Coronary artery (tissue), 2 donors: ENCODE measurements at regions not wholly inside any gene's neighbourhood (a gene's known extent, or its start where the extent isn't known, plus 50 kb on each side); places are given as distances from the start of the nearest gene placed in this dataset.

Experiments used
- DNase-seq: peaks from one replicate; pipeline ENCODE4 v3.0.0-alpha.2; 2017; ENCODE audit warnings: low spot score
- H3K27ac ChIP-seq, 2 donors: fragments of 200-600 bp; sonication (generic); one replicate each; pipeline ENCODE4 v1.5.1; 2016 to 2019
- H3K4me3 ChIP-seq: fragments of 200-600 bp; sonication (generic); 2 replicates; pipeline ENCODE4 v1.5.1; 2016; ENCODE audit warnings: mild to moderate bottlenecking, moderate library complexity
- CTCF ChIP-seq: fragments of 200-600 bp; sonication (generic); IDR thresholded peaks from one replicate; pipeline ENCODE4 v1.5.1; 2019; ENCODE audit warnings: antibody characterized with exemption

- no peak for DNase-seq
- Histone ChIP-seq H3K27ac (no peak overlapping the region), H3K4me3 (no peak overlapping the region)
- no peak for TF ChIP-seq CTCF
Observed at GRCh38 chr6:111993342-111993741, 60.6 kb upstream of the CCN6 start.

- DNase-seq = no peak
- H3K4me3 ChIP-seq = no peak overlapping the region
- no peak overlapping the region for H3K27ac ChIP-seq
- no peak for TF ChIP-seq CTCF
Observed at GRCh38 chr6:111994791-111995190, 59.1 kb upstream of the CCN6 start.

DNA sequence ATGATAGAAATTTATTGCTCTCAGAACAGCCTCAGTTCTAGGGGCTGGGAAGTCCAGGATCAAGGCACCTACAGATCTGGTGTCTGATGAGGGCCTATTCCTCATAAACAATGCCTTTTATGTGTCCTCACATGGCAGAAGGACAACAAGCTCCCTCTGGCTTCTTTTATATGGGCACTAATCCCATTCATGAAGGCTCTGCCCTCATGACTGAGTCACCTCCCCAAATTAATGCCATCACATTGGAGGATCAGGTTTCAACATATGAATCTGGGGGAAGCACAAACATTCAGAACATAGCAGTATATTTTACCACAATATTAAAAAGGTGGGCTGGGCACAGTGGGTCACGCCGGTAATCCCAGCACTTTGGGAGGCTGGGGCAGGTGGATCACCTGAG lies 58.5 kb upstream of the CCN6 start:
- TF ChIP-seq CTCF = no peak
- no peak overlapping the region for H3K27ac ChIP-seq
- no peak for DNase-seq

DNA sequence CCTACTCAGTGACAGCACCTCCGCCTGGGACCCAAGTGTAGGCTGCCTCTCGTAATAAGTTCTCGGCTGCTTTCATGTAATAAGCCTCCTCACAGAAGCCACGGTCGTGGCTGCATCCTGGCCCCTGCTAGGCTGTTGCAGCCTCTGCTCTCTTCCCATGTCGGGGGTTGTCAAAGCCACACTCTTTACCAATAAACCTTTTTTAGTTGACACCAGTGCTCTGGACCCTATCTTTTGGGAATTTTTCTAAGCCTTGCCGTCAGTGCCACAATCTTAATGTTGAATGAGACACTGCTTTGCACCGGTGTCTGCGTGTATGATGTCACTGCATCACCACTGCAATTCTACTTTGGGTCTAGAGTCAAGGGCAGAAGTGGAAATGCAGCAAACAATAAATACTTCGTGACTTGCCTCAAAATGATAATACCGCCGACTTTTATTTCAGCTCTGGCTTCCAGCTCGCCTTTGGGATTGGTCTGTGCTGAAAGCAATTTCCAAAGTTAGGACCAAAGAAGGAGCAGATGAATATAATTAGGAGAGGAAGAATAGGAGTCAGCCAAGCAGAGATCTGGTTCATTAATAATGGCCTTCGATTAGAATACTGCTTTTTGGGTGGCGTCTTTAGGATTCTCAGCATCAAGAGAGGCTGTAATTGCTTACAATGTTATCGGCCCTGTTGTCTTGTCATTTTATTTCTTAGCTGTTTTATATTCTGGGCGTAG lies 57.6 kb upstream of the CCN6 start:
- no peak for TF ChIP-seq CTCF
- no peak for DNase-seq
- Histone ChIP-seq H3K4me3 (peak overlapping the region; percentile 42), H3K27ac (peak overlapping the region in 1 of 2 donors; percentile 53)

More for the DNA sequence above, 58.5 kb upstream of the CCN6 start:
- H3K4me3 ChIP-seq = no peak overlapping the region

GRCh38 chr6:111997078-111997852 lies 56.6 kb upstream of the CCN6 start:
- Histone ChIP-seq H3K4me3 (peak overlapping the region; percentile 42), H3K27ac (peak overlapping the region in 1 of 2 donors; percentile 53)
- peak; percentile 70 for TF ChIP-seq CTCF
- DNase-seq = peak; percentile 82

DNA sequence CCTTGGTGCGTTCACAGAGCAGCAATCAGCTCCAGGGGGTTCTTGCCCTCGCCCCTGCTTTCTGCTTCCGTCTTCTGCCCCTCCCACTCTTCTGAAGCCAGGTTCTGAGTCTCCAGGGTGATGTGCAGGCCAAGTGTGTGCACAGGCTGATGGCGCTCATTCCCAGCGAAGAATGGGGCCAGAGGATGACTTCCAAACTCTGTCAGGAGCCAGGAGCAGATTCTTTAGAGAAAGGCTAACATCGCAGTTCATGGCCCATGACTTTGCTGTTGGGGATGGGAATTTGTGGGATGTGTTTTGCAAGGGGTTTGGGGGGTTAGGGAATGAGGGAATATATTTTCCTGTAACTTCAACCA lies 56.1 kb upstream of the CCN6 start:
- peak overlapping the region; percentile 42 for H3K4me3 ChIP-seq
- TF ChIP-seq CTCF = no peak
- H3K27ac ChIP-seq = peak overlapping the region in 1 of 2 donors; percentile 53
- peak; percentile 80 for DNase-seq

GRCh38 chr6:112002307-112002706 lies 51.6 kb upstream of the CCN6 start:
- H3K4me3 ChIP-seq = no peak overlapping the region
- no peak overlapping the region for H3K27ac ChIP-seq
- DNase-seq = no peak
- TF ChIP-seq CTCF = no peak
